ENCODE measurements at regions not wholly inside any gene's neighbourhood (a gene's known extent, or its start where the extent isn't known, plus 50 kb on each side); places are given as distances from the start of the nearest gene placed in this dataset.
"Not testable (repeated sequence)": the region's sequence is repeated elsewhere in the genome, so short reads cannot be mapped to it uniquely, and the experiment has no call there.

DNA sequence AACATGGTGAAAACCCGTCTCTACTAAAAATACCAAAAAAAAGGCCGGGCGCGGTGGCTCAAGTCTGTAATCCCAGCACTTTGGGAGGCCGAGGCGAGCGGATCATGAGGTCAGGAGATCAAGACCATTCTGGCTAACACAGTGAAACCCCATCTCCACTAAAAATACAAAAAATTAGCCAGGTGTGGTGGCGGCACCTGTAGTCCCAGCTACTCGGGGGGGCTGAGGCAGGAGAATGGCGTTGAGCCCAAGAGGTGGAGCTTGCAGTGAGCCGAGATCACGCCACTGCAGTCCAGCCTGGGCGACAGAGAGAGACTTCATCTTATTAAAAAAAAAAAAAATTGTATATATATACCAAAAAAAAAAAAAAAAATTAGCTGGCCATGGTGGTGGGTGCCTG, 533.8 kb downstream of the DMRTA1 start:
- TF ChIP-seq EZH2phosphoT487 (IDR thresholded peaks at IDR 0.05; ENCODE audit: insufficient read depth, low read depth); EZH2 (IDR thresholded peaks at IDR 0.05; ENCODE audit: insufficient read depth, poor library complexity, severe bottlenecking): not testable (repeated sequence)
